Activated naive CD4-positive, alpha-beta T cell treated with anti-CD3 and anti-CD28 coated beads, Interleukin-2, amount 10 ng/mL, durations not matched to agents 7 days and 5 days (primary cell): ENCODE measurements at regions not wholly inside any gene's neighbourhood (a gene's known extent, or its start where the extent isn't known, plus 50 kb on each side); places are given as distances from the start of the nearest gene placed in this dataset.
"Not testable (repeated sequence)": the region's sequence is repeated elsewhere in the genome, so short reads cannot be mapped to it uniquely, and the experiment has no call there.

ENCODE experiments used
- CTCF ChIA-PET: fragments of 350-600 bp; sonication (Branson Sonifier 250); formaldehyde crosslinking; loops from one replicate; lab custom pipeline; 2021; ENCODE audit warnings: antibody characterized with exemption; lab: Charles Lee
- DNase-seq: peaks from one replicate; pipeline ENCODE4 v3.0.0-alpha.2; 2020
- H3K27ac Mint-ChIP-seq: one replicate; pipeline ENCODE4 v1.8.0; 2021; ENCODE audit warnings: mild to moderate bottlenecking, moderate library complexity, mixed read lengths
- H3K27me3 Mint-ChIP-seq: one replicate; pipeline ENCODE4 v1.8.0; 2021; ENCODE audit warnings: mild to moderate bottlenecking, mixed read lengths
- H3K36me3 Mint-ChIP-seq: one replicate; pipeline ENCODE4 v1.8.0; 2021; ENCODE audit warnings: mixed read lengths
- H3K4me1 Mint-ChIP-seq: one replicate; pipeline ENCODE4 v1.8.0; 2021; ENCODE audit warnings: mixed read lengths
- H3K4me3 Mint-ChIP-seq: one replicate; pipeline ENCODE4 v1.8.0; 2021; ENCODE audit warnings: mild to moderate bottlenecking, moderate library complexity, mixed read lengths
- H3K9me3 Mint-ChIP-seq: one replicate; pipeline ENCODE4 v1.8.0; 2021; ENCODE audit warnings: mixed read lengths

DNA sequence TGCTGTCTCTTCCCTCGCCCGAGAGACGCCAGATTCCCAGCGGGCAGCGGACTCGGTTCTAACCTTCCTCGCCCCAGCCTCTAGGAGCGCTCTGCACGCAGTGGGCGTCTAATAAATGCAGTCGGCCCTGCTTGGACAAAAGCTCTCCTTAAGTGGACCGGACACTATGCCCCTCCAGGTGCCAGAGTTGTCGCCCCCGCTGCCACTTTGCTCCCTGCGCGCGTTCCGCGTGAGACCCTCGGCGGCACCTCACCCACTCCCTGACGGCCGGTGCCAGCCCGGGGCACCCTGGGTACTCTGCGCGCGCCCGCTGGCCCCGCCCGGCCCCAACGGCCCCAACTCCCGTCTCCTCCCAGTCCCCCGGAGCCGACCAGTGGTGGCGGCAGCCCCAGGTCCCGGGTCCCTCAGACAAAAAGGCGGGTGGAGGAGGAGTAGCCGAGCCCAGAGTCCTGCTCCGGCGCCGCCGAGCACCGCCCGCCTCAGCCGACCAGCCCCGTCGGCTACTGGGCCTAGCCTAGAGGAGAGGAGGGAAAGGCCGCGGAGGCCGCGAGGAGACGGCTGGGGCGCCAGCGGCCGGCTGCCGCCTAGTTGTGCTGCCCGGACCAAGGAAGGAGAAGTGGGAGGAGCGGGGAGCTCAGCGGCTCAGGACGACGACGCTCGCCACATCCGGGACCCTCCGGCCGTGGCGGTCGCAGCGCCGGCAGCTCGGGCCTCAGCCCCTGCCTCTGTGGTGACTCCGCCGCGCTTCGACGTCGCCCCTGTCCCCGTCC lies 123.0 kb downstream of the GOSR1 start:
- Mint-ChIP-seq H3K27ac (peak overlapping the region; percentile 28), H3K4me3 (peak overlapping the region; percentile 97), H3K36me3 (no peaks in the 10 kb centered on the region), H3K27me3 (peaks cover 26% of the 10 kb centered on the region), H3K9me3 (peaks cover 2% of the 10 kb centered on the region), H3K4me1 (peaks cover 24% of the 10 kb centered on the region)
- CTCF ChIA-PET = no interaction called here
- peak; percentile 71 for DNase-seq

DNA sequence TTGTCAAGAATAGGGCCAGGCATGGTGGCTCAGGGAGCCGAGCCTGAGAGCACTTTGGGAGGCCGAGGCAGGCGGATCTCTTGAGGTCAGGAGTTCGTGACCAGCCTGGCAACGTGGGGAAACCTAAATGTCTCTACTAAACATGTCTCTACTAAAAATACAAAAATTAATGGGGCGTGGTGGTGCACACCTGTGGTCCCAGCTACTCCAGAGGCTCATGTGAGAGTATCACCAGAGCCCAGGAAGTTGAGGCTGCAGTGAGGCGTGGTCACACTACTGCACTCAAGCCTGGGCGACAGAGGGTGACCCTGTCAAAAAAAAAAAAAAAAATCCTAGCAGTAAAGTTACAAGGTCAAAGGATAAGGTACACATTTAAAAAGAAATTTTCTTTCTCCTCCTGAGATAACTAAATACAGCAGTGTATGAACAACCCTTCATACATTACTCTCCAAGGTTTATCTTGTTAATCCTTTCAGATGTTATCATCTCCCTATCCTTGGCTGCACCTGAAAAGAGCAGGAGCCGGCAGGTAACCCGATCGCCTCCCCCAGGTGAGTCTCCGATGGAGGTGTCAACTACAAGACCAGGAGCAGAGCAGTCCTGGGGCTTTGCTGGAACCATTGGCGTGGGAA lies 122.3 kb downstream of the GOSR1 start:
- Mint-ChIP-seq H3K27me3 (peaks cover 26% of the 10 kb centered on the region), H3K27ac (peak overlapping the region; percentile 28), H3K9me3 (peaks cover 2% of the 10 kb centered on the region), H3K36me3 (no peaks in the 10 kb centered on the region), H3K4me1 (peaks cover 24% of the 10 kb centered on the region), H3K4me3 (peak overlapping the region; percentile 97)
- CTCF ChIA-PET = interaction anchor here (0.6 kb wide), 1 partner anchor 8 kb away, joined by 3 read pairs; no protein-coding TSS in a partner anchor
- no peak for DNase-seq

DNA sequence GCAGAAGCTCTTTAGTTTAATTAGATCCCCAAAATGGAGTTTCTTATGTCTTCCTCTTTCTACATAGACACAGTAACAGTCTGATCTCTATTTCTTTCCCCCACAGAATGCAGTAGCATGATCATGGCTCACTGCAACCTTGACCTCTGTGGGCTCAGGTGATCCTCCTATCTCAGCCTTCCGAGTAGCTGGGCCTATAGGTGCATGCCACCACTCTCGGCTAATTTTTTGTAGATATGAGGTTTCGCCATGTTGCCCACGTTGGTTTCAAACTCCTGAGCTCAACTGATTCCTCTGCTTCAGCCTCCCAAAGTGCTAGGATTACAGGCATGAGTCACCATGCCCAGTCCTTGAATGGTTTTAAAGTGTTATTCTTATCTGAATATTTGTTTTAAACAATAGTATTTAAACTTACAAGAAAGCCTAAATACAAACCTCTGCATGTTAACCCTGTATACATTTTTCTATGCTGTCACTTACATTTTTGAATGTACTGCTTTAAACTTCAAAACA lies 120.6 kb downstream of the GOSR1 start:
- CTCF ChIA-PET = interaction anchor here (1.1 kb wide), 1 partner anchor 11 kb away, joined by 3 read pairs; no protein-coding TSS in a partner anchor
- DNase-seq = no peak
- Mint-ChIP-seq H3K4me1 (peaks cover 22% of the 10 kb centered on the region), H3K27ac (no peak overlapping the region), H3K9me3 (peaks cover 2% of the 10 kb centered on the region), H3K36me3 (no peaks in the 10 kb centered on the region), H3K27me3 (peaks cover 26% of the 10 kb centered on the region), H3K4me3 (no peak overlapping the region)

DNA sequence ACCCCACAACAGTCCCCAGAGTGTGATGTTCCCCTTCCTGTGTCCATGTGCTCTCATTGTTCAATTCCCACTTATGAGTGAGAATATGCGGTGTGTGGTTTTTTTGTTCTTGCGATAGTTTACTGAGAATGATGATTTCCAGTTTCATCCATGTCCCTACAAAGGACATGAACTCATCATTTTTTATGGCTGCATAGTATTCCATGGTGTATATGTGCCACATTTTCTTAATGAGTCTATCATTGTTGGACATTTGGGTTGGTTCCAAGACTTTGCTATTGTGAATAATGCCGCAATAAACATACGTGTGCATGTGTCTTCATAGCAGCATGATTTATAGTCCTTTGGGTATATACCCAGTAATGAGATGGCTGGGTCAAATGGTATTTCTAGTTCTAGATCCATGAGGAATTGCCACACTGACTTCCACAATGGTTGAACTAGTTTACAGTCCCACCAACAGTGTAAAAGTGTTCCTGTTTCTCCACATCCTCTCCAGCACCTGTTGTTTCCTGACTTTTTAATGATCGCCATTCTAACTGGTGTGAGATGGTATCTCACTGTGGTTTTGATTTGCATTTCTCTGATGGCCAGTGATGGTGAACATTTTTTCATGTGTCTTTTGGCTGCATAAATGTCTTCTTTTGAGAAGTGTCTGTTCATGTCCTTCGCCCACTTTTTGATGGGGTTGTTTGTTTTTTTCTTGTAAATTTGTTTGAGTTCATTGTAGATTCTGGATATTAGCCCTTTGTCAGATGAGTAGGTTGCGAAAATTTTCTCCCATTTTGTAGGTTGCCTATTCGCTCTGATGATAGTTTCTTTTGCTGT lies 120.0 kb downstream of the GOSR1 start:
- not testable (repeated sequence) for DNase-seq, H3K9me3 Mint-ChIP-seq
- H3K27ac Mint-ChIP-seq = peak overlapping the region; percentile 52

DNA sequence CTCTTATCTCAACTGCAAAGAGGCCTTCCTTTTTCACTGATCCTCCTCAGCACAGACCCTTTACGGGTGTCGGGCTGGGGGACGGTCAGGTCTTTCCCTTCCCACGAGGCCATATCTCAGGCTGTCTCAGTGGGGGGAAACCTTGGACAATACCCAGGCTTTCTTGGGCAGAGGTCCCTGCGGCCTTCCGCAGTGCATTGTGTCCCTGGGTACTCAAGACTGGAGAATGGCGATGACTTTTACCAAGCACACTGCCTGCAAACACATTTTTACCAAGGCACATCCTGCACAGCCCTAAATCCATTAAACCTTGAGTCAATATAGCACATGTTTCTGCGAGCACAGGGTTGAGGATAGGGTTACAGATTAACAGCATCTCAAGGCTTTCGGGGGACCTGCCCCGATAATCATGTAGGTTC lies 117.8 kb downstream of the GOSR1 start:
- H3K27ac Mint-ChIP-seq, H3K4me1 Mint-ChIP-seq, CTCF ChIA-PET, DNase-seq, H3K9me3 Mint-ChIP-seq, H3K36me3 Mint-ChIP-seq, H3K4me3 Mint-ChIP-seq: not testable (repeated sequence)
- H3K27me3 Mint-ChIP-seq = peaks cover 17% of the 10 kb centered on the region

More for the DNA sequence above, 120.0 kb downstream of the GOSR1 start:
- H3K36me3 Mint-ChIP-seq, H3K4me3 Mint-ChIP-seq: not testable (repeated sequence)
- CTCF ChIA-PET = interaction anchor here (1.1 kb wide), 1 partner anchor 10 kb away, joined by 3 read pairs; no protein-coding TSS in a partner anchor
- H3K4me1 Mint-ChIP-seq = peaks cover 21% of the 10 kb centered on the region
- H3K27me3 Mint-ChIP-seq = peaks cover 26% of the 10 kb centered on the region

DNA sequence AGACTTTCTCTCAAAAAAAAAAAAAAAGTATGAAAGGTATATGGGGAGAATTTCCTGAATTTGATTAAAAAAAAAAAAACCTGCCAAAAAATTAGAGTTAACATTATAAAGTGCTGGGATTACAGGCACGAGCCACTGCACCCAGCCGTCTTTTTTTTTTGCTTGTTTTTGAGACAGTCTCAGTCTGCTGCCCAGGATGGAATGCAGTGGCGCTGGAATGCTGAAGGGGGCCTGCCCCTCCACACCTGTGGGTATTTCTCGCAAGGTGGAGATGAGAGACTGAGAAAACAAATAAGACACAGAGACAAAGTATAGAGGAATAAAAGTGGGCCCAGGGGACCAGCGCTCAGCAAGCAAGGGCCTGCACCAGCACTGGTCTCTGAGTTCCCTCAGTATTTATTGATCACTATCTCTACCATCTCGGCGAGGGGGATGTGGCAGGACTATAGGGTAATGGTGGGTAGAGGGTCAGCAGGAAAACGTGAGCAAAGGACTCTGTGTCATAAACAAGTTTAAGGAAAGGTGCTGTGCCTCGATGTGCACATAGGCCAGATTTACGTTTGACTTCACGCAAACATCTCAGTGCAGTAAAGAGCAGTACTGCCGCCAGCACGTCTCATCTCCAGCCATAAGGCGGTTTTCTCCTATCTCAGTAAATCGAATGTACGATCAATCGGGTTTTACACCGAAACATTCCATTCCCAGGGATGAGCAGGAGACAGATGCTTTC lies 117.2 kb downstream of the GOSR1 start:
- Mint-ChIP-seq H3K9me3 (peaks cover 2% of the 10 kb centered on the region), H3K36me3 (no peaks in the 10 kb centered on the region), H3K4me3 (no peak overlapping the region), H3K27ac (no peak overlapping the region), H3K4me1 (peaks cover 3% of the 10 kb centered on the region), H3K27me3 (peaks cover 12% of the 10 kb centered on the region)
- CTCF ChIA-PET = no interaction called here
- DNase-seq = no peak

DNA sequence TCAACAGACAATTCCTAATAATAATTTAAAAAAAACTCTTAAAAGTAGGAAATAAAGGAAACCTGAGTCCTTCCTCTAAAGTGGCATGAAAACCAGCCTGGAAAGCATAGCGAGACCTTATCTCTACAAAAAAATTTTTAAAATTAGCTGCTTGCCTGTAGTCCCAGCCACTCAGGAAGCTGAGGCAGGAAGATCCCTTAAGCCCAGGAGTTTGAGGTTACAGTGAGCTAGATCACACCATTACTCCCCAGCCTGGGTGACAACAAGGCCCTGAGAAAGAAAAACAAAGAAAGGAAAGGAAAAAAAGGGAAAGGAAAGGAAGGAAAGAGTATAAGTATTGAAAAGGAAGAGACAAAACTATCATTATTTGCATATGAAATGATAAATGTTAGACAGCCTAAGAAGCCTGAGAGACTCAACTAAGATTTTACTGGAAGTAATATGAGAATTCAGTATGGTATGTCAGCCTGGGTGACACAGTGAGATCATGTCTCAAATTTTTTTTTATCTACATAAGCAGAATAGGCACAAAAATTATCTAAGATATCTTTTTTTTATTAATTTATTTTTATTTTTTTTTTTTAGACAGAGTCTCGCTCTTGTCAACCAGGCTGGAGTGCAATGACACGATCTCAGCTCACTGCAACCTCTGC lies 113.0 kb downstream of the GOSR1 start:
- CTCF ChIA-PET = no interaction called here
- Mint-ChIP-seq H3K27ac (no peak overlapping the region), H3K4me1 (no peaks in the 10 kb centered on the region), H3K27me3 (peaks cover 10% of the 10 kb centered on the region), H3K4me3 (no peak overlapping the region), H3K9me3 (no peaks in the 10 kb centered on the region), H3K36me3 (no peaks in the 10 kb centered on the region)
- DNase-seq = no peak

DNA sequence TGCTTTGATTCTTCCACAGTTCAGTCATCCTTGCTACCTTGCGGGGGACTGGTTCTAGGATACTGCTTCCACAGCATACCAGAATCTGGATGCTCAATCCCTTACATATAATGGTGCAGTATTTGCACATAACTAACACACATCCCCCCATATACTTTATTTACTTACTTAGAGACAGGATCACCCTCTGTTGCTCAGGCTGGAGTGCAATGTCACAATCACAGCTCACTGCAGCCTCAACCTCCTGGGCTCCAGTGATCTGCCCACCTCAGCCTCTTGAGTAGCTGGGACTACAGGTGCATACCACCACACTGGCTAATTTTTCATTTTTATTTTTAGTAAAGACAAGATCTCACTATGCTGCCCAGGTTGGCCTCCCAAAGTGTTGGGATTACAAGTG lies 112.2 kb downstream of the GOSR1 start:
- no peak overlapping the region for H3K4me3 Mint-ChIP-seq
- peaks cover 10% of the 10 kb centered on the region for H3K27me3 Mint-ChIP-seq
- no peak overlapping the region for H3K27ac Mint-ChIP-seq
- no peaks in the 10 kb centered on the region for H3K36me3 Mint-ChIP-seq
- CTCF ChIA-PET = no interaction called here
- no peaks in the 10 kb centered on the region for H3K9me3 Mint-ChIP-seq
- DNase-seq = no peak
- no peaks in the 10 kb centered on the region for H3K4me1 Mint-ChIP-seq

GRCh38 chr17:30588798-30589247 lies 111.6 kb downstream of the GOSR1 start:
- Mint-ChIP-seq H3K27me3 (peaks cover 14% of the 10 kb centered on the region), H3K9me3 (no peaks in the 10 kb centered on the region), H3K4me3 (no peak overlapping the region), H3K27ac (no peak overlapping the region), H3K4me1 (no peaks in the 10 kb centered on the region), H3K36me3 (no peaks in the 10 kb centered on the region)
- CTCF ChIA-PET = no interaction called here
- no peak for DNase-seq

- CTCF ChIA-PET = interaction anchor here (1.5 kb wide), 1 partner anchor 11 kb away, joined by 3 read pairs; no protein-coding TSS in a partner anchor
- H3K9me3 Mint-ChIP-seq = no peaks in the 10 kb centered on the region
- no peak for DNase-seq
- H3K4me1 Mint-ChIP-seq = no peaks in the 10 kb centered on the region
- H3K4me3 Mint-ChIP-seq = no peak overlapping the region
- peaks cover 14% of the 10 kb centered on the region for H3K27me3 Mint-ChIP-seq
- H3K36me3 Mint-ChIP-seq = no peaks in the 10 kb centered on the region
- no peak overlapping the region for H3K27ac Mint-ChIP-seq
These were observed 109.8 kb downstream of the GOSR1 start for GRCh38 chr17:30586818-30587595.

DNA sequence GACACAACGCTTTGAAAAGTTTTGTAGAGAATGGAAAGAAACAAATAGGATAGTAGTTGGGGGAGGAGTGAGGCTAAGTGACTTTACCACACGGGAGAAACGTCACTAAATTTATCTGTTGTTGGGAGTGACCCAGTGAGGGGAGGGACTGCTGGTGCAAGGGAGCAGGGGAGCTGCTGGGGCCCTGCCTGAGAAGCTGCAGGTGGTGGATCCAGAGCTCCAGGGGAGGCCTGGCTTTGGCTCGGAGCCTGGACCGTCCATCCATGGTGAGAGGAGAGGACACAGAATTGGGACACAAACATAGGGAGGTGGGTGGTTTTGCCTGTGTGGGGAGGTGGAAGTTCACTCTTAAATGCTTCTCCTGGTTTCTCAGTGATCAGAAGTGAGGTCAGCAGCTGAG lies 107.6 kb downstream of the GOSR1 start:
- CTCF ChIA-PET = no interaction called here

DNA sequence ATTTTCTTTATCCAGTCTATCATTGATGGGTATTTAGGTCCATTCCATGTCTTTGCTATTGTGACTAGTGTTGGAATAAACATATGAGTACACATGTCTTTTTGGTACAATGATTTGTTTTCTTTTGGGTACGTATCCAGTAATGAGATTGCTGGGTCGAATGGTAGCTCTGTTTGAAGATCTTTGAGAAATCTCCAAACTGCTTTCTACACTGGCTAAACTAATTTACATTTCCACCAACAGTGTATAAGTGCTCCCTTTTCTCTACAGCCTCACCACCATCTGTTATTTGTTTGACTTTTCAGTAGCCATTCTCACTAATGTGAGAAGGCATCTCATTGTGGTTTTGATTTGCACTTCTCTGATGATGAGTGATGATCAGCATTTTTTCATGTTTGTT lies 103.7 kb downstream of the GOSR1 start:
- Mint-ChIP-seq H3K4me3 (no peak overlapping the region), H3K9me3 (no peaks in the 10 kb centered on the region), H3K27ac (no peak overlapping the region), H3K4me1 (no peaks in the 10 kb centered on the region), H3K36me3 (no peaks in the 10 kb centered on the region), H3K27me3 (peaks cover 14% of the 10 kb centered on the region)
- CTCF ChIA-PET = no interaction called here
- no peak for DNase-seq

More for the DNA sequence above, 107.6 kb downstream of the GOSR1 start:
- Mint-ChIP-seq H3K4me3 (no peak overlapping the region), H3K36me3 (no peaks in the 10 kb centered on the region), H3K27ac (no peak overlapping the region), H3K4me1 (no peaks in the 10 kb centered on the region), H3K9me3 (no peaks in the 10 kb centered on the region), H3K27me3 (peaks cover 10% of the 10 kb centered on the region)
- DNase-seq = no peak
